Islet of Langerhans (tissue), 1 donor: ENCODE measurements at regions not wholly inside any gene's neighbourhood (a gene's known extent, or its start where the extent isn't known, plus 50 kb on each side); places are given as distances from the start of the nearest gene placed in this dataset.
"Not testable (repeated sequence)": the region's sequence is repeated elsewhere in the genome, so short reads cannot be mapped to it uniquely, and the experiment has no call there.

Experiments
- FAIRE-seq: peaks from one replicate; lab custom pipeline; 2011; peaks lifted over from hg19 to GRCh38; lab: Jason Lieb, UNC

- FAIRE-seq, result no peak
Observed at GRCh38 chr18:28366676-28367075, 189.7 kb upstream of the CDH2 start.

GRCh38 chr18:28365411-28365831, 188.5 kb upstream of the CDH2 start:
- no peak for FAIRE-seq

- no peak for FAIRE-seq
Observed at GRCh38 chr18:28363124-28363523, 186.2 kb upstream of the CDH2 start.

- FAIRE-seq, result no peak
Observed at GRCh38 chr18:28359176-28359575, 182.2 kb upstream of the CDH2 start.

DNA sequence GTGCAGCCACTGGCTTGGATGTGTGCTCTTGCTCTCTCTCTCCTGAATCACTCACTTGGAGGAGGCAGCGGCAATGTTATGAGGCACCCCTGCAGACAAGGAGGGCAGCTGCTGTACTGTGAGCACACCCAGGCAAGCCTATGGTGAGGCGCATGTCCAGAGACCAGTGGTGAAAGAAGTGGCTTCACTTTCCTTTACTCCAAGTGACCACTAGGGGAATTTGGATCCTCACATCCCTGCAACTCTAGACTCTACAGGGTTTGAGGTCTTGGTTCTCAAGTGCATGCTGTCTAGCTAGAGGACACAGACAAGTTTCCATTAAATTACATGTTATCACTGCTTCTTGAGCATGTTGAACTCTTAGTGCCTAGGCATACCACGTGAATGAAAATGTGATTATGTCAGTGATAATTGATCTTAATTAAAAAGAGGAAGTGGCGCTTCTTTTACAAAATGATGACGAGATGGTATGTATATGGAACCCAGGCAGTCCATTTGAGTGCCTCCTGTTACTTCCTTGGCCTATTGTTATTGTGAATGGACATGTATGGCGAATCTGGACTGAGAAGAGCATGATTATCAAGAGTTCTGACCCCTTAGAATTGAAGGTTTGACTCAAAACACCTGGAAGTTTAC, 181.0 kb upstream of the CDH2 start:
- no peak for FAIRE-seq

DNA sequence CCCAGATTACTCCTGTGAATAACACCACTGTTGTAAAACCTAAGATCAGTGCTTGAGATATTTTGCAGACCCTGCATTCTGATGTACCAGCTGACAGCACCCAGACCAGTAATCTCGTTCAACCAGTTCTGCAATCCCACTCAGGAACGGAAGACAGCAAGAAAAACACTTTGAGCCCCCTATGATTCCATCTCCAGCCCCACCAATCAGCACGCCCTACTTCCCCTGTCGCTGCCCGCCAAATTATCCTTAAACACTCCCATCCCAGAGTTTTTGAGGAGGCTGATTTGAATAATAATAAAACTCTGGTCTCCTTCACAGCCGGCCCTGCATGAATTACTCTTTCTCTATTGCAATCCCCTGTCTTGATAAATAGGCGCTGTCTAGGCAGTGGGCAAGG, 173.9 kb upstream of the CDH2 start:
- FAIRE-seq, result no peak

DNA sequence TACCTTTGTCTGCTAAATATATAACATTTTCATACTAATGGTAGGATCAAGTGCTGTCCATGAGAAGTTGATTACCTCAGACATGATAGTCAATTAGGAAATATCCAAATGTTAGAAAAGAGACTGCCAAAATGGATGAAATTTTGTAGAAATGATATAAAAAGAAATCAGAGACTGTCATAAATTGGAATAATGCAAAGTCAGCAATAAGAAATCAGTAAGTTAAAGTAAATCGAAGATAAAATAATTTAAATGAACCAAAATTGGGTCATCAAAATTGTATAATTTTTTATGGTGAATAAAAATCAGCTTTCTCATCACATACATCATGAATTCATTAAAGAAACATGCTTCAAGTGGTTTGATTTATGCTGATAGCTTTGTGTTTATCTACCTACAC, 165.3 kb upstream of the CDH2 start:
- no peak for FAIRE-seq

DNA sequence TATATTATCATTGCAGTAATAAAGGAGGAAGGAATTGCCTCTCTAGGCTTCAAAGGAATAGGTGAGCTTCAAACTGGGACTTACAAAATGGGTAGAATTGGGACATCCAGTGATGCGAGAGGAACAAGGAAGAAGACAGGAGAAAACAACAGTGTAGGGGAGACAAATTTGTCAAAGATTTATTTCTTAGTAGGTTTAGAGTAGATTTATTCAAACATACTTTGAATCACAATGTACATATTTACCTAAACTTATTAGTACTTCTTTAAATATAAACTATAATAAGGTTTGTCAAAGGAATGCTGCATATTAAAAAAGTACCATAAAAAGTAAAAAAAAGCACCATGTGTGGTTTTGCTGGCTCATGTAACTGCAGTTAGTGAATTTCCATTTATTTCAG, 161.4 kb upstream of the CDH2 start:
- no peak for FAIRE-seq

- no peak for FAIRE-seq
Observed at GRCh38 chr18:28334516-28334915, 157.6 kb upstream of the CDH2 start.

DNA sequence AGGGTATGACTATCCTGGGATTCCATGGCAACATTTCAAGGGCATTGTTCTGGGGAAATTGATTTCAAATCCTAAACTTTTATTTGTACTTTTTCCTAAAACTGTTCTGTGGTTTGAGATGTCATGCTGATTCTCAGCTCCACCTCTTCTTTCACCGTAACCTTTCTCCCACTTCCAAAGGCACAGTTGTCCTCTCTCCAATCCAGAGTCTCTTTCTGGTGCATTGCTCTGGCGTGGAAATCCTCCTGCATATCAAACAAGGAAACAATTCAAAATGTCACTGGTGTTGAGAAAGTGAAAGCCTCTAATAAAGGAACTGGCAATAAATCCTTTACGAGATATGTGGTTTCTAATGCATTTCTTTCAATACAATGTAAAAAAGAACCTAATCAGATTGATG, 155.1 kb upstream of the CDH2 start:
- FAIRE-seq, result no peak

GRCh38 chr18:28331551-28331950, 154.6 kb upstream of the CDH2 start:
- FAIRE-seq, result no peak

GRCh38 chr18:28313602-28314001, 136.7 kb upstream of the CDH2 start:
- no peak for FAIRE-seq

DNA sequence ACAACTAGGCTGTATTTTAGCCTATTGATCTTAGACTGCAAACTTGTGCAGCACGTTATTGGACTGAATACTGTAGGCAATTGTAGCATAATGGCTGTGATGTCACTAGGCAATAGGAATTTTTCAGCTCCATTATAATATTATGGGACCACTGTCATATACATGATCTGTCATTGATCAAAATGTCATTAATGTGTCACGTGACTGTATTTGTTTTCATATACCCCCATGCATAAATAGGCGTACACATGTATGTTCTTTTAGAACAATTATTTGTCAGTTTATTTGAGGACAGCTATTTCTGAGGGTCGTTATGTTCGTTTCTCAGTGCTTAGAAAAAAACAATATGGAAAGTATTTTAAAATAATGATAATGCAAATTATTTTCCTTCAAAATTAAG, 111.9 kb upstream of the CDH2 start:
- FAIRE-seq, result no peak

- FAIRE-seq, result no peak
Observed at GRCh38 chr18:28287146-28287545, 110.2 kb upstream of the CDH2 start.

DNA sequence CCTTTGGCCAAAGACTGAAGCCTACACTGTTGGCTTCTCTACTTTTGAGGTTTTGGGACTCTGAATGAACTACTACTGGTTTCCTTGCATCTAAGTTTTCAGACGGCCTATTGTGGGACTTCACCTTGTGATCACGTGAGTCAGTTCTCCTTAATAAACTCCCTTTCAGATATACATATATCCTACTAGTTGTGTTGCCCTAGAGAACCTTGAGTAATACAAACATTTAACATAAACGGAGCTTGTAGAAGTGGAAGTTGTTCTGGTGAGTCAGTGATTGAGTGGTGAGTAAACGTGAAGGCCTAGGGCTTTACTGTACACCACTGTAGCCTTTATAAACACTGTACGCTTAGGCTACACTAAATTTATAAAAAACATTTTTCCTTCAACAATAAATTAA, 107.2 kb upstream of the CDH2 start:
- FAIRE-seq, result no peak

- no peak for FAIRE-seq
Observed at GRCh38 chr18:28281400-28281799, 104.5 kb upstream of the CDH2 start.

GRCh38 chr18:28269750-28270149, 92.8 kb upstream of the CDH2 start:
- no peak for FAIRE-seq

GRCh38 chr18:28267878-28268625, 91.1 kb upstream of the CDH2 start:
- no peak for FAIRE-seq

DNA sequence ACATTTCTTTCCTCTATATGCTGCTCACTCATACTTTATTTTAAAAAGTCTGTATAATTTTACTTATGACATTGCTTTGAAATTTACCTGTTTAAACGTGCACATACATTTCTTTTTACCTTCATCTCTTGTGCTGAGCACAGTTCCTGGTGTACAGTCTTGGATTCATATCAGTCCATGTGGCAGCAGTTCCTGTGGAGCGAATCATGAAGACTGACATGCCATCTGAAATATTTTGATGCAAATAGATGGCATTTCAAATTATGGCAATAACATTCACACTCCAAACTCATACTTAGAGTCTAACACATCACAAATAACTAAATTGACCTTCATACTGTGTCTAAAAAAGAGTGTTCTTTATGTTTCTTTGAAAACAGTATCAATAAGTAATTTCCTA, 90.3 kb upstream of the CDH2 start:
- FAIRE-seq, result no peak

GRCh38 chr18:28256166-28256565, 79.2 kb upstream of the CDH2 start:
- FAIRE-seq, result no peak

- FAIRE-seq, result no peak
Observed at GRCh38 chr18:28248653-28249052, 71.7 kb upstream of the CDH2 start.

- not testable (repeated sequence) for FAIRE-seq
Observed at GRCh38 chr18:28240626-28241025, 63.7 kb upstream of the CDH2 start.

GRCh38 chr18:28236487-28236886, 59.6 kb upstream of the CDH2 start:
- FAIRE-seq, result no peak
